ENCODE measurements at regions not wholly inside any gene's neighbourhood (a gene's known extent, or its start where the extent isn't known, plus 50 kb on each side); places are given as distances from the start of the nearest gene placed in this dataset.

DNA sequence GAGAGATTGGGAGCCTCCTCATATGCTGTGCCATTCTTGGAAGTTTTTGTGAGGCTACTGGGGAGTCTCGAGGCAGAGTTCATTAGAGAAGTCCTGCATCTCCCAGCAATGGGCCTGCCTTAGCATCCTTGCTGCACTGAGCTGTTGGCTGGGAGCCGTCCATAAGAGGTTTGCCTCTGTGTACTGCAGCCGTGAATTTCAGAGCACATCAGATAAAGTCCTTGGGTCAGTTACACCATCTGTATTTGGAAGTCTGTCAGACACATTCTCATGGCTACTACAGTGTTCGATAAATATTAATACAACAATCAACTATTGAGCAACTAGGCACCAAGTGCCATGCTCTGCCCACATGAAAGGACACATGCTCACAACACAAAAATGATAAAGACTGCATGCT is 100.5 kb upstream of the SEC61G start:
- Histone ChIP-seq H3K27ac (ENCODE audit: low read length) (no peak overlapping the region), H3K36me3 (ENCODE audit: control insufficient read depth, insufficient read depth, low read length) (no peaks in the 10 kb centered on the region), H3K9me3 (ENCODE audit: control insufficient read depth, insufficient read depth, low read depth, low read length) (0 out of 2 replicates have a peak, but pooled peaks cover 3% of the 10 kb centered on the region), H3K4me3 (ENCODE audit: low read depth in 2 of 2, low read length in 2 of 2) (no peak overlapping the region), H3K27me3 (ENCODE audit: control insufficient read depth, insufficient read depth, low read length) (no peaks in the 10 kb centered on the region), H3K4me1 (ENCODE audit: control insufficient read depth, insufficient read depth, low read length) (no peaks in the 10 kb centered on the region)
- ChIA-PET CTCF (interaction anchor here (1.4 kb wide), 1 partner anchor 11 kb away, joined by 3 read pairs; no protein-coding TSS in a partner anchor), POLR2A (no interaction called here)
- ATAC-seq (no peak), DNase-seq (ENCODE audit: low read depth, low spot score) (no peak)
- intact Hi-C loops (cut with micrococcal nuclease; ENCODE audit: unreplicated experiment), result loop anchor here (5.0 kb wide), 1 partner anchor 43 kb away; no protein-coding TSS in a partner anchor
- no peak for TF ChIP-seq POLR2AphosphoS5 (IDR thresholded peaks at IDR 0.05; ENCODE audit: low read depth, low read length)
- no peak for TF ChIP-seq SIN3A (IDR thresholded peaks at IDR 0.05; ENCODE audit: borderline replicate concordance, insufficient read depth, low read depth, low read length)
- TF ChIP-seq, protein P1, sequence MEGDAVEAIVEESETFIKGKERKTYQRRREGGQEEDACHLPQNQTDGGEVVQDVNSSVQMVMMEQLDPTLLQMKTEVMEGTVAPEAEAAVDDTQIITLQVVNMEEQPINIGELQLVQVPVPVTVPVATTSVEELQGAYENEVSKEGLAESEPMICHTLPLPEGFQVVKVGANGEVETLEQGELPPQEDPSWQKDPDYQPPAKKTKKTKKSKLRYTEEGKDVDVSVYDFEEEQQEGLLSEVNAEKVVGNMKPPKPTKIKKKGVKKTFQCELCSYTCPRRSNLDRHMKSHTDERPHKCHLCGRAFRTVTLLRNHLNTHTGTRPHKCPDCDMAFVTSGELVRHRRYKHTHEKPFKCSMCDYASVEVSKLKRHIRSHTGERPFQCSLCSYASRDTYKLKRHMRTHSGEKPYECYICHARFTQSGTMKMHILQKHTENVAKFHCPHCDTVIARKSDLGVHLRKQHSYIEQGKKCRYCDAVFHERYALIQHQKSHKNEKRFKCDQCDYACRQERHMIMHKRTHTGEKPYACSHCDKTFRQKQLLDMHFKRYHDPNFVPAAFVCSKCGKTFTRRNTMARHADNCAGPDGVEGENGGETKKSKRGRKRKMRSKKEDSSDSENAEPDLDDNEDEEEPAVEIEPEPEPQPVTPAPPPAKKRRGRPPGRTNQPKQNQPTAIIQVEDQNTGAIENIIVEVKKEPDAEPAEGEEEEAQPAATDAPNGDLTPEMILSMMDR (IDR thresholded peaks at IDR 0.05), result no peak
- no peak for TF ChIP-seq REST (IDR thresholded peaks at IDR 0.05; ENCODE audit: insufficient read depth in 1 of 2, low read depth in 2 of 2, low read length in 1 of 2)
- TF ChIP-seq TCF7L2 (IDR thresholded peaks at IDR 0.05; ENCODE audit: low read depth, low read length), result no peak
- in situ Hi-C loops (cut with HindIII; ENCODE audit: low pct_unique_long_range_greater_than_20kb, low sequenced_read_pairs), result no loop called here
- no TSS peak for BruUV-seq (replicated peaks)

DNA sequence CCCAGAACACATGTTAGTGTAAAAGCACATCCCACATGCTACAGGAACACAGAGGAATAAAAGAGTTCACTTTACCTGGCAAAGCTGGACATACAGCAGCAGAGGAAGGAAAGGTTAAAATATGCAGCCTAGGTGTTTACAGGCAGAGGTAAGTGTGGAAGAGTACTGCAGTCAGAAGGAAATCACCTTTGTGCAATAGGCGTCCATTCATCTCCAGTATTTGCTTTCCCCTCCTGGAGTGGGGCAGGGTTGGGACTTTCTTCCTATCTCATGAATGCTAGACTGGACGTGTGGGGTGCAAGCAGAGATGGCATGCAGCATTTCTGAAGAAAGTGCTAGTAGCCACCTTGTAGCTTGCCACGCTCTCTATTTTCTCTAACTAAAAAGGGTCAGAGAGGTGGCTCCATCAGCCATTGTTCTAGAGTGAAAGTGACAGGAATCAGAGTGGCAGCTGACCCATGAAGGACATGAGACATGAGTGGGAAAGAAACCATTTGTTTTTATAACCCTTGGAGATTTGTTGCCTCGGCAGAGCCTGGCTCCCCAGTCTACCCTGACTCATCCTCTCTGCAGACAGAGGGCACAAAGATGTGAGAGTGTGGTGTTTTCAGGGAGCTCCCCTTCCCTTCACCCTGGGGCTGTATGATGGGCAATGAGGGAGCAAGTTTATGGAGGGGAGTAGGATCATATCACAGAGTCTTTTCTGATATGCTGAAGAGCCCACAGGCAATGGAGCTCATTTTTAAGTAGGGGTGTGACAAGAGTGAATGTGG is 101.2 kb upstream of the SEC61G start:
- Histone ChIP-seq H3K27me3 (ENCODE audit: control insufficient read depth, insufficient read depth, low read length) (no peaks in the 10 kb centered on the region), H3K4me3 (ENCODE audit: low read depth in 2 of 2, low read length in 2 of 2) (no peak overlapping the region), H3K27ac (ENCODE audit: low read length) (no peak overlapping the region), H3K4me1 (ENCODE audit: control insufficient read depth, insufficient read depth, low read length) (no peaks in the 10 kb centered on the region), H3K9me3 (ENCODE audit: control insufficient read depth, insufficient read depth, low read depth, low read length) (0 out of 2 replicates have a peak, but pooled peaks cover 3% of the 10 kb centered on the region), H3K36me3 (ENCODE audit: control insufficient read depth, insufficient read depth, low read length) (no peaks in the 10 kb centered on the region)
- no peak for TF ChIP-seq SIN3A (IDR thresholded peaks at IDR 0.05; ENCODE audit: borderline replicate concordance, insufficient read depth, low read depth, low read length)
- TF ChIP-seq REST (IDR thresholded peaks at IDR 0.05; ENCODE audit: insufficient read depth in 1 of 2, low read depth in 2 of 2, low read length in 1 of 2), result no peak
- TF ChIP-seq TCF7L2 (IDR thresholded peaks at IDR 0.05; ENCODE audit: low read depth, low read length), result no peak
- TF ChIP-seq, protein P1 (IDR thresholded peaks at IDR 0.05), result no peak
- TF ChIP-seq POLR2AphosphoS5 (IDR thresholded peaks at IDR 0.05; ENCODE audit: low read depth, low read length), result no peak
- in situ Hi-C loops (cut with HindIII; ENCODE audit: low pct_unique_long_range_greater_than_20kb, low sequenced_read_pairs) (no loop called here), intact Hi-C loops (cut with micrococcal nuclease; ENCODE audit: unreplicated experiment) (no loop called here)
- ATAC-seq (no peak), DNase-seq (ENCODE audit: low read depth, low spot score) (no peak)
- BruUV-seq (replicated peaks), result no TSS peak
- CTCF ChIA-PET, result interaction anchor here (1.4 kb wide), 1 partner anchor 12 kb away, joined by 3 read pairs; no protein-coding TSS in a partner anchor
- POLR2A ChIA-PET, result no interaction called here

Data from Panc1 (cell line).